ENCODE measurements at regions not wholly inside any gene's neighbourhood (a gene's known extent, or its start where the extent isn't known, plus 50 kb on each side); places are given as distances from the start of the nearest gene placed in this dataset.

- Histone ChIP-seq H3K4me3 (no peak overlapping the region), H3K9me3 (peaks cover 2% of the 10 kb centered on the region; the same call in 1 of the 2 replicates), H3K36me3 (no peaks in the 10 kb centered on the region), H3K27me3 (no peaks in the 10 kb centered on the region)
- no peak for DNase-seq
Observed at GRCh38 chr2:104262714-104263113, 591.2 kb upstream of the POU3F3 start.

- no peaks in the 10 kb centered on the region for H3K27me3 ChIP-seq
- H3K4me3 ChIP-seq, result no peak overlapping the region
- H3K36me3 ChIP-seq, result no peaks in the 10 kb centered on the region
- DNase-seq, result no peak
- no peaks in the 10 kb centered on the region for H3K9me3 ChIP-seq
Observed at GRCh38 chr2:104279646-104280045, 574.3 kb upstream of the POU3F3 start.

- no peaks in the 10 kb centered on the region for H3K27me3 ChIP-seq
- H3K36me3 ChIP-seq, result no peaks in the 10 kb centered on the region
- no peak for DNase-seq
- H3K9me3 ChIP-seq, result no peaks in the 10 kb centered on the region
- H3K4me3 ChIP-seq, result no peak overlapping the region
Observed at GRCh38 chr2:104280216-104280615, 573.7 kb upstream of the POU3F3 start.

- H3K27me3 ChIP-seq, result no peaks in the 10 kb centered on the region
- H3K36me3 ChIP-seq, result no peaks in the 10 kb centered on the region
- no peaks in the 10 kb centered on the region for H3K9me3 ChIP-seq
- H3K4me3 ChIP-seq, result no peak overlapping the region
- peak; percentile 1 for DNase-seq
Observed at GRCh38 chr2:104286841-104287240, 567.1 kb upstream of the POU3F3 start.

GRCh38 chr2:104289651-104290565, 564.0 kb upstream of the POU3F3 start:
- no peak overlapping the region for H3K4me3 ChIP-seq
- H3K36me3 ChIP-seq, result no peaks in the 10 kb centered on the region
- no peaks in the 10 kb centered on the region for H3K9me3 ChIP-seq
- no peak for DNase-seq
- H3K27me3 ChIP-seq, result no peaks in the 10 kb centered on the region

GRCh38 chr2:104290566-104290891, 563.4 kb upstream of the POU3F3 start:
- DNase-seq, result no peak
- Histone ChIP-seq H3K9me3 (no peaks in the 10 kb centered on the region), H3K36me3 (no peaks in the 10 kb centered on the region), H3K27me3 (no peaks in the 10 kb centered on the region), H3K4me3 (no peak overlapping the region)

- Histone ChIP-seq H3K9me3 (no peaks in the 10 kb centered on the region), H3K4me3 (no peak overlapping the region), H3K36me3 (no peaks in the 10 kb centered on the region), H3K27me3 (no peaks in the 10 kb centered on the region)
- DNase-seq, result no peak
Observed at GRCh38 chr2:104312684-104313083, 541.2 kb upstream of the POU3F3 start.

- no peak for DNase-seq
- H3K36me3 ChIP-seq, result no peaks in the 10 kb centered on the region
- no peaks in the 10 kb centered on the region for H3K27me3 ChIP-seq
- no peaks in the 10 kb centered on the region for H3K9me3 ChIP-seq
- no peak overlapping the region for H3K4me3 ChIP-seq
Observed at GRCh38 chr2:104318001-104318665, 535.8 kb upstream of the POU3F3 start.

- Histone ChIP-seq H3K27me3 (0 out of 2 replicates have a peak, but pooled peaks cover 6% of the 10 kb centered on the region), H3K36me3 (no peaks in the 10 kb centered on the region), H3K9me3 (no peaks in the 10 kb centered on the region), H3K4me3 (no peak overlapping the region)
- no peak for DNase-seq
Observed at GRCh38 chr2:104321116-104321795, 532.7 kb upstream of the POU3F3 start.

GRCh38 chr2:104321796-104322349, 532.0 kb upstream of the POU3F3 start:
- H3K27me3 ChIP-seq, result 0 out of 2 replicates have a peak, but pooled peaks cover 6% of the 10 kb centered on the region
- no peaks in the 10 kb centered on the region for H3K36me3 ChIP-seq
- DNase-seq, result no peak
- H3K4me3 ChIP-seq, result no peak overlapping the region
- no peaks in the 10 kb centered on the region for H3K9me3 ChIP-seq

- Histone ChIP-seq H3K4me3 (no peak overlapping the region), H3K27me3 (no peaks in the 10 kb centered on the region), H3K36me3 (no peaks in the 10 kb centered on the region), H3K9me3 (no peaks in the 10 kb centered on the region)
- peak; percentile 1 for DNase-seq
Observed at GRCh38 chr2:104332731-104333130, 521.2 kb upstream of the POU3F3 start.

- Histone ChIP-seq H3K36me3 (no peaks in the 10 kb centered on the region), H3K27me3 (no peaks in the 10 kb centered on the region), H3K4me3 (no peak overlapping the region), H3K9me3 (no peaks in the 10 kb centered on the region)
- no peak for DNase-seq
Observed at GRCh38 chr2:104337869-104338268, 516.0 kb upstream of the POU3F3 start.

GRCh38 chr2:104340162-104340561, 513.8 kb upstream of the POU3F3 start:
- H3K27me3 ChIP-seq, result no peaks in the 10 kb centered on the region
- DNase-seq, result no peak
- H3K9me3 ChIP-seq, result no peaks in the 10 kb centered on the region
- no peaks in the 10 kb centered on the region for H3K36me3 ChIP-seq
- H3K4me3 ChIP-seq, result no peak overlapping the region

- Histone ChIP-seq H3K9me3 (no peaks in the 10 kb centered on the region), H3K27me3 (no peaks in the 10 kb centered on the region), H3K4me3 (no peak overlapping the region), H3K36me3 (no peaks in the 10 kb centered on the region)
- DNase-seq, result no peak
Observed at GRCh38 chr2:104340879-104341828, 512.8 kb upstream of the POU3F3 start.

- DNase-seq, result no peak
- Histone ChIP-seq H3K36me3 (no peaks in the 10 kb centered on the region), H3K27me3 (no peaks in the 10 kb centered on the region)
Observed at GRCh38 chr2:104344306-104344705, 509.6 kb upstream of the POU3F3 start.

GRCh38 chr2:104344985-104345384, 508.9 kb upstream of the POU3F3 start:
- Histone ChIP-seq H3K27me3 (no peaks in the 10 kb centered on the region), H3K4me3 (no peak overlapping the region), H3K36me3 (no peaks in the 10 kb centered on the region), H3K9me3 (no peaks in the 10 kb centered on the region)
- no peak for DNase-seq

More at GRCh38 chr2:104344306-104344705, 509.6 kb upstream of the POU3F3 start:
- H3K4me3 ChIP-seq, result no peak overlapping the region
- H3K9me3 ChIP-seq, result no peaks in the 10 kb centered on the region

All from MG63 (cell line).